Endothelial cell of umbilical vein (primary cell): ENCODE measurements at regions not wholly inside any gene's neighbourhood (a gene's known extent, or its start where the extent isn't known, plus 50 kb on each side); places are given as distances from the start of the nearest gene placed in this dataset.

Experiments
- BruUV-seq: library from RNA; stranded (reverse); fragments of 400-500 nt; replicated peaks from 2 replicates; lab custom pipeline; 2021; lab: Mats Ljungman, UMichigan
- CTCF ChIA-PET: fragments of 300-600, 350-600 bp; sonication (Branson Sonifier 250); formaldehyde crosslinking; loops from one replicate; lab custom pipeline; 2021; ENCODE audit warnings: antibody characterized with exemption, inconsistent platforms; lab: Charles Lee
- POLR2A ChIA-PET: fragments of 300-600, 350-600 bp; sonication (Branson Sonifier 250); formaldehyde crosslinking; loops from one replicate; lab custom pipeline; 2021; ENCODE audit warnings: antibody characterized with exemption, inconsistent platforms; lab: Charles Lee
- DNase-seq: peaks from one replicate; pipeline ENCODE4 v3.0.0-alpha.2; 2011; ENCODE audit warnings: low read depth, low spot score
- FAIRE-seq: peaks from 2 replicates; lab custom pipeline; 2011; peaks lifted over from hg19 to GRCh38; lab: Jason Lieb, UNC
- H2AFZ ChIP-seq: 2 replicates; pipeline ENCODE4 v1.6.0; 2012; ENCODE audit warnings: low read depth, low read length, control low read depth, inconsistent platforms
- H3K27ac ChIP-seq: 2 replicates; pipeline ENCODE4 v1.5.1; 2011; ENCODE audit warnings: low read depth, mild to moderate bottlenecking, control low read depth, low read length, moderate library complexity; ENCODE audit not compliant: insufficient read depth
- H3K27me3 ChIP-seq, 2 experiments: 2 replicates each; pipeline versions ENCODE4 v1.6.0 to v1.6.1; 2011; ENCODE audit warnings: low read length in 2 of 2, mixed read lengths in 1 of 2; ENCODE audit not compliant: control insufficient read depth in 2 of 2, insufficient read depth in 2 of 2
- H3K36me3 ChIP-seq, 2 experiments: 2 replicates in 1 of 2; 3 replicates in 1 of 2; pipeline ENCODE4 v1.5.1; 2011; ENCODE audit warnings: low read length in 2 of 2, mild to moderate bottlenecking in 1 of 2, moderate library complexity in 1 of 2; ENCODE audit not compliant: control insufficient read depth in 2 of 2, insufficient read depth in 2 of 2; ENCODE audit errors: extremely low read depth in 1 of 2
- H3K4me1 ChIP-seq: 3 replicates; pipeline ENCODE4 v1.5.1; 2011; ENCODE audit warnings: mild to moderate bottlenecking, low read length; ENCODE audit not compliant: control insufficient read depth, insufficient read depth; ENCODE audit errors: extremely low read depth
- H3K4me2 ChIP-seq: 2 replicates; pipeline ENCODE4 v1.6.1; 2011; ENCODE audit warnings: low read length, control low read depth, mixed read lengths; ENCODE audit not compliant: insufficient read depth
- H3K4me3 ChIP-seq, 3 experiments: fragments of 200-600 bp in 1 of 3; sonication (generic), shearing (Covaris generic) in 1 of 3; replicated peaks in 1 of 3; 2 replicates each; pipeline ENCODE4 v1.5.1; 2011 to 2016; ENCODE audit warnings: control low read depth in 3 of 3, low read length in 3 of 3, mild to moderate bottlenecking in 2 of 3, inconsistent platforms in 1 of 3, low read depth in 1 of 3, moderate library complexity in 1 of 3; ENCODE audit not compliant: insufficient read depth in 1 of 3
- H3K79me2 ChIP-seq: 2 replicates; pipeline ENCODE4 v1.6.0; 2012; ENCODE audit warnings: low read length, inconsistent platforms; ENCODE audit not compliant: control insufficient read depth, insufficient read depth
- H3K9ac ChIP-seq: replicated peaks from 2 replicates; pipeline ENCODE3; 2011; ENCODE audit warnings: low read length, control low read depth; ENCODE audit not compliant: insufficient read depth; ENCODE audit errors: extremely low read depth
- H3K9me1 ChIP-seq: replicated peaks from 3 replicates; pipeline ENCODE4 v1.6.0; 2011; ENCODE audit warnings: mild to moderate bottlenecking, low read length; ENCODE audit not compliant: control insufficient read depth, insufficient read depth; ENCODE audit errors: extremely low read depth
- H3K9me3 ChIP-seq: replicated peaks from 2 replicates; pipeline ENCODE4 v1.5.1; 2012; ENCODE audit warnings: low read length, inconsistent platforms; ENCODE audit not compliant: control insufficient read depth, insufficient read depth
- H4K20me1 ChIP-seq: replicated peaks from 2 replicates; pipeline ENCODE3; 2011; ENCODE audit warnings: mild to moderate bottlenecking, low read length; ENCODE audit not compliant: control insufficient read depth, insufficient read depth; ENCODE audit errors: extremely low read depth
- EZH2 ChIP-seq: IDR thresholded peaks from 2 replicates; pipeline ENCODE4 v1.6.1; 2012; ENCODE audit warnings: borderline replicate concordance, low read depth, mild to moderate bottlenecking, moderate library complexity, low read length, inconsistent platforms; ENCODE audit not compliant: severe bottlenecking
- FOS ChIP-seq: IDR thresholded peaks from 2 replicates; pipeline ENCODE4 v1.6.1; 2011; ENCODE audit warnings: mild to moderate bottlenecking, low read length, moderate library complexity, borderline replicate concordance; ENCODE audit not compliant: insufficient read depth
- GATA2 ChIP-seq: IDR thresholded peaks from 2 replicates; pipeline ENCODE4 v1.7.0; 2011; ENCODE audit warnings: low read depth, mild to moderate bottlenecking, moderate library complexity, mixed read lengths, low read length; ENCODE audit not compliant: insufficient read length, insufficient read depth
- JUN ChIP-seq: IDR thresholded peaks from 2 replicates; pipeline ENCODE4 v1.6.1; 2011; ENCODE audit warnings: borderline replicate concordance, low read depth; ENCODE audit not compliant: insufficient read length, insufficient read depth
- MYC ChIP-seq: IDR thresholded peaks from one replicate; pipeline ENCODE4 v1.6.1; 2011; ENCODE audit warnings: mild to moderate bottlenecking, low read depth, low read length
- POLR2A ChIP-seq: IDR thresholded peaks from 2 replicates; pipeline ENCODE4 v1.6.1; 2012; ENCODE audit warnings: low read depth, mild to moderate bottlenecking, control low read depth, low read length
- POLR2AphosphoS5 ChIP-seq: IDR thresholded peaks from 2 replicates; pipeline ENCODE4 v1.6.1; 2012; ENCODE audit warnings: low read depth, mild to moderate bottlenecking, control low read depth, low read length, moderate library complexity; ENCODE audit not compliant: insufficient read depth
- dilution Hi-C: fragments of 300-500 bp; cut with MboI; formaldehyde crosslinking; loops from one replicate; pipeline ENCODE4 v1.15.0; 2019; ENCODE audit warnings: low sequenced_read_pairs; ENCODE audit not compliant: extremely low pct_ligation_motif_present
- intact Hi-C: fragments of 100-400 bp; cut with micrococcal nuclease; formaldehyde crosslinking; loops from one replicate; pipeline ENCODE4 v1.10.0; 2022
- TF ChIP-seq, protein P1 (sequence below), 2 donors: IDR thresholded peaks; 1 replicate in 1 of 2; 2 replicates in 1 of 2; pipeline ENCODE4 v1.5.1; 2011; ENCODE audit warnings: low read length in 2 of 2, mild to moderate bottlenecking in 2 of 2, moderate library complexity in 2 of 2, control low read depth in 1 of 2, inconsistent platforms in 1 of 2, low read depth in 1 of 2; ENCODE audit not compliant: insufficient read depth in 1 of 2; ENCODE audit errors: extremely low read depth in 1 of 2
- TF ChIP-seq, protein P2 (sequence below): IDR thresholded peaks from 2 replicates; pipeline ENCODE4 v1.6.1; 2011; ENCODE audit not compliant: insufficient read depth, insufficient read length

DNA sequence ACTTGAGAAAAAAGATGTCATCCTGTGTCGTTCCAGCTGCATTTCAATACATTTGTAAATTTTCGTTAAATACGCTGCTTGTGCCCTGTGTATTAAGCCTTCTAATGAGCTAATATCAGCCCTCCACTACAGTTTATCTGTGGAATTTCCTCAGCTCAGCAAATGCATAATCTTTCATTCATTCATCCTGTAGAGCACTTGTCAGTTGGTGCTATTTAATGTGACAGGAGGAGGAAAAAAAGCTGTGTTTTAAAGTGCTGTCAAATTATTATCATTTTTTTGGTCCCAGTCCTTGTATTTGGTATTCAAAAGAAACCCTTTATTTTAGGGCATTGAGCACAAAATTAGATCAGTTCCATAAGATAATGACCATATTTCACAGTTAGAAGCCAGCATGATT is 184.7 kb downstream of the FAT3 start:
- Histone ChIP-seq H2AFZ (no peak overlapping the region), H3K4me3 (no peak overlapping the region), H3K9ac (no peak overlapping the region), H4K20me1 (no peaks in the 10 kb centered on the region), H3K9me3 (no peaks in the 10 kb centered on the region), H3K79me2 (no peaks in the 10 kb centered on the region), H3K9me1 (no peaks in the 10 kb centered on the region), H3K27ac (no peak overlapping the region), H3K27me3 (no peaks in the 10 kb centered on the region), H3K36me3 (no peaks in the 10 kb centered on the region), H3K4me1 (no peaks in the 10 kb centered on the region), H3K4me2 (no peak overlapping the region)
- intact Hi-C loops (no loop called here), dilution Hi-C loops (no loop called here)
- CTCF ChIA-PET, result no interaction called here
- FAIRE-seq, result no peak
- TF ChIP-seq FOS (no peak), POLR2A (no peak), POLR2AphosphoS5 (no peak), JUN (no peak), GATA2 (no peak), EZH2 (no peak), MYC (no peak)
- TF ChIP-seq, protein P1, sequence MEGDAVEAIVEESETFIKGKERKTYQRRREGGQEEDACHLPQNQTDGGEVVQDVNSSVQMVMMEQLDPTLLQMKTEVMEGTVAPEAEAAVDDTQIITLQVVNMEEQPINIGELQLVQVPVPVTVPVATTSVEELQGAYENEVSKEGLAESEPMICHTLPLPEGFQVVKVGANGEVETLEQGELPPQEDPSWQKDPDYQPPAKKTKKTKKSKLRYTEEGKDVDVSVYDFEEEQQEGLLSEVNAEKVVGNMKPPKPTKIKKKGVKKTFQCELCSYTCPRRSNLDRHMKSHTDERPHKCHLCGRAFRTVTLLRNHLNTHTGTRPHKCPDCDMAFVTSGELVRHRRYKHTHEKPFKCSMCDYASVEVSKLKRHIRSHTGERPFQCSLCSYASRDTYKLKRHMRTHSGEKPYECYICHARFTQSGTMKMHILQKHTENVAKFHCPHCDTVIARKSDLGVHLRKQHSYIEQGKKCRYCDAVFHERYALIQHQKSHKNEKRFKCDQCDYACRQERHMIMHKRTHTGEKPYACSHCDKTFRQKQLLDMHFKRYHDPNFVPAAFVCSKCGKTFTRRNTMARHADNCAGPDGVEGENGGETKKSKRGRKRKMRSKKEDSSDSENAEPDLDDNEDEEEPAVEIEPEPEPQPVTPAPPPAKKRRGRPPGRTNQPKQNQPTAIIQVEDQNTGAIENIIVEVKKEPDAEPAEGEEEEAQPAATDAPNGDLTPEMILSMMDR (IDR thresholded peaks at IDR 0.05; ENCODE audit: extremely low read depth in 1 of 2, insufficient read depth in 1 of 2, low read depth in 1 of 2, low read length in 2 of 2), result no peak
- TF ChIP-seq, protein P2, sequence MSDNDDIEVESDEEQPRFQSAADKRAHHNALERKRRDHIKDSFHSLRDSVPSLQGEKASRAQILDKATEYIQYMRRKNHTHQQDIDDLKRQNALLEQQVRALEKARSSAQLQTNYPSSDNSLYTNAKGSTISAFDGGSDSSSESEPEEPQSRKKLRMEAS, result no peak
- DNase-seq, result no peak
- POLR2A ChIA-PET, result no interaction called here
- BruUV-seq, result no TSS peak
